DOHH2 (cell line): ENCODE measurements at regions not wholly inside any gene's neighbourhood (a gene's known extent, or its start where the extent isn't known, plus 50 kb on each side); places are given as distances from the start of the nearest gene placed in this dataset.

Source experiments
- EZH2phosphoT487 ChIP-seq: fragments of 200-600 bp; sonication (generic); IDR thresholded peaks from 2 replicates; pipeline ENCODE4 v1.6.1; 2017; ENCODE audit warnings: borderline replicate concordance, mild to moderate bottlenecking, antibody characterized with exemption, low read length, moderate library complexity, mixed read lengths
- TF ChIP-seq, protein P1 (sequence below): fragments of 200-600 bp; sonication (generic); IDR thresholded peaks from one replicate; pipeline ENCODE4 v1.5.1; 2014; ENCODE audit warnings: antibody characterized with exemption, mild to moderate bottlenecking, low read depth, low read length; ENCODE audit not compliant: poor library complexity, severe bottlenecking

DNA sequence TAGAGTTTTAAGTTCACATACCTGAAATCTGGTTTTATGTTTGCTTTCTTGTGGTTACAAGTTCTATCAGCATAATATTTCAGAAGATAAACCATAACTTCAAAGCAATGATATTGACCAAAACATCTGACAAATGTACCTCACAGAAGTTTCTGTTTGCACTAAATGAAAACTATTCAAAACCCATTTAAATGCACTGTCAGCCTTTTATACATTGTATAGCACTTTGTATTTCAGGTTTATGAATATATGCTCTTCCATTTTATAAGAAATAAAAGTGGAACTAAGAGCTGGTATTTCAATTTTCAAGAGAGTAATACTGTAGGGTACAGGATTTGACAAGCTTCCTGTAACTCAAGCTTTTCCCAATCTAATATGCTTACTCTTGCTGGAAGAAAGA is 388.6 kb upstream of the MBL2 start:
- no peak for TF ChIP-seq EZH2phosphoT487
- TF ChIP-seq, protein P1, sequence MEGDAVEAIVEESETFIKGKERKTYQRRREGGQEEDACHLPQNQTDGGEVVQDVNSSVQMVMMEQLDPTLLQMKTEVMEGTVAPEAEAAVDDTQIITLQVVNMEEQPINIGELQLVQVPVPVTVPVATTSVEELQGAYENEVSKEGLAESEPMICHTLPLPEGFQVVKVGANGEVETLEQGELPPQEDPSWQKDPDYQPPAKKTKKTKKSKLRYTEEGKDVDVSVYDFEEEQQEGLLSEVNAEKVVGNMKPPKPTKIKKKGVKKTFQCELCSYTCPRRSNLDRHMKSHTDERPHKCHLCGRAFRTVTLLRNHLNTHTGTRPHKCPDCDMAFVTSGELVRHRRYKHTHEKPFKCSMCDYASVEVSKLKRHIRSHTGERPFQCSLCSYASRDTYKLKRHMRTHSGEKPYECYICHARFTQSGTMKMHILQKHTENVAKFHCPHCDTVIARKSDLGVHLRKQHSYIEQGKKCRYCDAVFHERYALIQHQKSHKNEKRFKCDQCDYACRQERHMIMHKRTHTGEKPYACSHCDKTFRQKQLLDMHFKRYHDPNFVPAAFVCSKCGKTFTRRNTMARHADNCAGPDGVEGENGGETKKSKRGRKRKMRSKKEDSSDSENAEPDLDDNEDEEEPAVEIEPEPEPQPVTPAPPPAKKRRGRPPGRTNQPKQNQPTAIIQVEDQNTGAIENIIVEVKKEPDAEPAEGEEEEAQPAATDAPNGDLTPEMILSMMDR, result no peak
